Thymus (tissue), 11 donors: ENCODE measurements at regions not wholly inside any gene's neighbourhood (a gene's known extent, or its start where the extent isn't known, plus 50 kb on each side); places are given as distances from the start of the nearest gene placed in this dataset.

ENCODE experiments used
- DNase-seq, 9 donors: peaks; one replicate each; pipeline ENCODE4 v3.0.0-alpha.2; 2013; ENCODE audit warnings: low spot score in 9 of 9, low read depth in 6 of 9, missing footprints in 1 of 9
- H3K27ac ChIP-seq, 2 donors: one replicate each; pipeline ENCODE4 v1.5.1; 2013; ENCODE audit warnings: control low read depth in 1 of 2, low read depth in 1 of 2, low read length in 1 of 2, mild to moderate bottlenecking in 1 of 2, moderate library complexity in 1 of 2
- H3K27me3 ChIP-seq, 2 donors: one replicate each; pipeline ENCODE4 v1.5.1; 2013; ENCODE audit warnings: low read length in 1 of 2; ENCODE audit not compliant: control insufficient read depth in 2 of 2, insufficient read depth in 1 of 2
- H3K36me3 ChIP-seq, 2 donors: one replicate each; pipeline ENCODE4 v1.5.1; 2013; ENCODE audit warnings: low read length in 1 of 2, mild to moderate bottlenecking in 1 of 2, moderate library complexity in 1 of 2; ENCODE audit not compliant: control insufficient read depth in 2 of 2, insufficient read depth in 2 of 2
- H3K4me1 ChIP-seq, 2 donors: one replicate each; pipeline ENCODE4 v1.5.1; 2013; ENCODE audit warnings: low read length in 2 of 2; ENCODE audit not compliant: control insufficient read depth in 2 of 2, insufficient read depth in 2 of 2
- H3K4me3 ChIP-seq, 2 donors: one replicate each; pipeline ENCODE4 v1.5.1; 2013; ENCODE audit warnings: low read length in 2 of 2, control low read depth in 1 of 2, mild to moderate bottlenecking in 1 of 2
- H3K9me3 ChIP-seq, 2 donors: one replicate each; pipeline ENCODE4 v1.5.1; 2013; ENCODE audit warnings: low read length in 1 of 2, mild to moderate bottlenecking in 1 of 2; ENCODE audit not compliant: control insufficient read depth in 2 of 2, insufficient read depth in 1 of 2
- WGBS: extraction: QIAGEN DNeasy Blood & Tissue Kit; methylation state at CpG from one replicate; pipeline ENCODE4 v1.1.7; 2013; 5-methylcytosine and 5-hydroxymethylcytosine counted together
- donor health status: healthy.

- WGBS = 91% methylated on average over 1 of the region's 1 CpG
- Histone ChIP-seq H3K27ac (no peak overlapping the region), H3K27me3 (no peaks in the 10 kb centered on the region), H3K4me1 (no peaks in the 10 kb centered on the region), H3K36me3 (no peaks in the 10 kb centered on the region), H3K4me3 (no peak overlapping the region), H3K9me3 (no peaks in the 10 kb centered on the region)
- no peak for DNase-seq
Measured at GRCh38 chr1:187961895-187962294, 1133.1 kb downstream of the PLA2G4A start.

- H3K4me3 ChIP-seq = no peak overlapping the region
- no peaks in the 10 kb centered on the region for H3K36me3 ChIP-seq
- no peak for DNase-seq
- H3K27ac ChIP-seq = no peak overlapping the region
- H3K27me3 ChIP-seq = no peaks in the 10 kb centered on the region
- WGBS = 77% methylated on average over 2 of the region's 2 CpGs
- H3K4me1 ChIP-seq = no peaks in the 10 kb centered on the region
- H3K9me3 ChIP-seq = no peaks in the 10 kb centered on the region
Measured at GRCh38 chr1:187971851-187972250, 1143.1 kb downstream of the PLA2G4A start.

- no peak for DNase-seq
- no peak overlapping the region for H3K4me3 ChIP-seq
- H3K9me3 ChIP-seq = no peaks in the 10 kb centered on the region
- H3K36me3 ChIP-seq = no peaks in the 10 kb centered on the region
- no peak overlapping the region for H3K27ac ChIP-seq
- no peaks in the 10 kb centered on the region for H3K4me1 ChIP-seq
- H3K27me3 ChIP-seq = no peaks in the 10 kb centered on the region
Measured at GRCh38 chr1:187977298-187977697, 1148.5 kb downstream of the PLA2G4A start.

- WGBS = 94% methylated on average over 4 of the region's 4 CpGs
- no peak for DNase-seq
- H3K36me3 ChIP-seq = no peaks in the 10 kb centered on the region
Measured at GRCh38 chr1:187985145-187985896, 1156.6 kb downstream of the PLA2G4A start.

GRCh38 chr1:187985897-187986654 is 1157.3 kb downstream of the PLA2G4A start:
- 83% methylated on average over 3 of the region's 3 CpGs for WGBS
- DNase-seq = no peak

More at GRCh38 chr1:187985145-187985896, 1156.6 kb downstream of the PLA2G4A start:
- Histone ChIP-seq H3K4me1 (no peaks in the 10 kb centered on the region), H3K27ac (no peak overlapping the region), H3K27me3 (no peaks in the 10 kb centered on the region), H3K4me3 (no peak overlapping the region), H3K9me3 (no peaks in the 10 kb centered on the region)

GRCh38 chr1:187987236-187987776 is 1158.6 kb downstream of the PLA2G4A start:
- 95% methylated on average over 1 of the region's 1 CpG for WGBS
- H3K4me3 ChIP-seq = no peak overlapping the region
- H3K9me3 ChIP-seq = no peaks in the 10 kb centered on the region
- no peaks in the 10 kb centered on the region for H3K4me1 ChIP-seq
- no peak for DNase-seq
- H3K27me3 ChIP-seq = no peaks in the 10 kb centered on the region
- H3K27ac ChIP-seq = no peak overlapping the region
- H3K36me3 ChIP-seq = no peaks in the 10 kb centered on the region

More at GRCh38 chr1:187985897-187986654, 1157.3 kb downstream of the PLA2G4A start:
- Histone ChIP-seq H3K4me3 (no peak overlapping the region), H3K9me3 (no peaks in the 10 kb centered on the region), H3K27me3 (no peaks in the 10 kb centered on the region), H3K36me3 (no peaks in the 10 kb centered on the region), H3K4me1 (no peaks in the 10 kb centered on the region), H3K27ac (no peak overlapping the region)

GRCh38 chr1:187991944-187992343 is 1163.2 kb downstream of the PLA2G4A start:
- Histone ChIP-seq H3K9me3 (no peaks in the 10 kb centered on the region), H3K27me3 (no peaks in the 10 kb centered on the region), H3K4me3 (no peak overlapping the region), H3K27ac (no peak overlapping the region), H3K4me1 (no peaks in the 10 kb centered on the region), H3K36me3 (no peaks in the 10 kb centered on the region)
- no peak for DNase-seq

GRCh38 chr1:187996780-187997179 is 1168.0 kb downstream of the PLA2G4A start:
- Histone ChIP-seq H3K36me3 (no peaks in the 10 kb centered on the region), H3K4me1 (no peaks in the 10 kb centered on the region), H3K27ac (no peak overlapping the region), H3K4me3 (no peak overlapping the region), H3K27me3 (no peaks in the 10 kb centered on the region), H3K9me3 (no peaks in the 10 kb centered on the region)
- DNase-seq = no peak

GRCh38 chr1:187999973-188000372 is 1171.2 kb downstream of the PLA2G4A start:
- no peaks in the 10 kb centered on the region for H3K36me3 ChIP-seq
- DNase-seq = no peak
- no peak overlapping the region for H3K4me3 ChIP-seq
- no peaks in the 10 kb centered on the region for H3K9me3 ChIP-seq
- H3K4me1 ChIP-seq = no peaks in the 10 kb centered on the region
- no peak overlapping the region for H3K27ac ChIP-seq
- H3K27me3 ChIP-seq = no peaks in the 10 kb centered on the region
